H1 (cell line): ENCODE measurements at regions not wholly inside any gene's neighbourhood (a gene's known extent, or its start where the extent isn't known, plus 50 kb on each side); places are given as distances from the start of the nearest gene placed in this dataset.

ENCODE experiments used
- CEBPB ChIP-seq: IDR thresholded peaks from 2 replicates; pipeline ENCODE4 v1.6.1; 2012; ENCODE audit warnings: low read depth, low read length
- CTCF ChIP-seq, 3 experiments: IDR thresholded peaks; 1 replicate in 2 of 3; 2 replicates in 1 of 3; pipeline versions ENCODE4 v1.5.1 to v1.6.1; 2011; ENCODE audit warnings: low read length in 3 of 3, mild to moderate bottlenecking in 3 of 3, inconsistent platforms in 2 of 3, low read depth in 1 of 3, moderate library complexity in 1 of 3; ENCODE audit not compliant: insufficient read depth in 1 of 3; ENCODE audit errors: control extremely low read depth in 1 of 3
- EP300 ChIP-seq, 2 experiments: IDR thresholded peaks; 1 replicate in 1 of 2; 2 replicates in 1 of 2; pipeline ENCODE4 v1.6.1; 2011 to 2012; ENCODE audit warnings: low read depth in 2 of 2, low read length in 2 of 2, mild to moderate bottlenecking in 2 of 2, borderline replicate concordance in 1 of 2, inconsistent platforms in 1 of 2, moderate library complexity in 1 of 2
- EZH2 ChIP-seq: fragments of 200-600 bp; sonication (generic); IDR thresholded peaks from 2 replicates; pipeline ENCODE4 v1.7.1; 2012; ENCODE audit warnings: low read depth, mild to moderate bottlenecking, moderate library complexity, low read length, inconsistent platforms; ENCODE audit not compliant: severe bottlenecking
- MAX ChIP-seq: IDR thresholded peaks from 2 replicates; pipeline ENCODE4 v1.6.1; 2012; ENCODE audit warnings: inconsistent platforms
- POLR2AphosphoS5 ChIP-seq: IDR thresholded peaks from 2 replicates; pipeline ENCODE4 v1.6.1; 2011; ENCODE audit warnings: low read depth, low read length
- SIN3A ChIP-seq, 2 experiments: IDR thresholded peaks in 1 of 2; conservative IDR thresholded peaks in 1 of 2; 2 replicates each; pipeline ENCODE4 v1.6.1; 2011 to 2012; ENCODE audit warnings: low read length in 2 of 2, improper control_type of control experiment in 1 of 2, low read depth in 1 of 2, mild to moderate bottlenecking in 1 of 2
- SP1 ChIP-seq: IDR thresholded peaks from 2 replicates; pipeline ENCODE4 v1.6.1; 2011; ENCODE audit warnings: low read depth, low read length
- TAF1 ChIP-seq: IDR thresholded peaks from 2 replicates; pipeline ENCODE4 v1.6.1; 2011; ENCODE audit warnings: mild to moderate bottlenecking, low read depth, low read length
- YY1 ChIP-seq: IDR thresholded peaks from 2 replicates; pipeline ENCODE4 v1.6.1; 2011; ENCODE audit warnings: low read depth, mild to moderate bottlenecking, low read length

GRCh38 chr13:91066745-91067144 lies 280.7 kb upstream of the MIR17HG start:
- no peak for TF ChIP-seq POLR2AphosphoS5
- TF ChIP-seq EZH2 = no peak
- no peak for TF ChIP-seq CTCF (IDR thresholded peaks at IDR 0.05; ENCODE audit: control extremely low read depth in 1 of 3, insufficient read depth in 1 of 3, low read depth in 1 of 3, low read length in 3 of 3)
- TF ChIP-seq EP300 (IDR thresholded peaks at IDR 0.05; ENCODE audit: borderline replicate concordance in 1 of 2, low read depth in 2 of 2, low read length in 2 of 2) = no peak
- TF ChIP-seq SIN3A (conservative IDR thresholded peaks at IDR 0.05 in 1 of 2, IDR thresholded peaks at IDR 0.05 in 1 of 2; ENCODE audit: low read depth in 1 of 2, low read length in 2 of 2) = no peak
- no peak for TF ChIP-seq YY1
- TF ChIP-seq TAF1 = no peak
- TF ChIP-seq CEBPB = no peak
- no peak for TF ChIP-seq MAX
- no peak for TF ChIP-seq SP1
